Endothelial cell (in vitro differentiated cells): ENCODE measurements at regions not wholly inside any gene's neighbourhood (a gene's known extent, or its start where the extent isn't known, plus 50 kb on each side); places are given as distances from the start of the nearest gene placed in this dataset.

Source experiments
- DNase-seq: peaks from one replicate; pipeline ENCODE4 v3.0.0; 2021; ENCODE audit warnings: low spot score
- H3K27ac Mint-ChIP-seq: one replicate; pipeline ENCODE4 v1.8.0; 2021; ENCODE audit warnings: mixed read lengths, inconsistent platforms; ENCODE audit not compliant: unreplicated experiment
- H3K27me3 Mint-ChIP-seq: one replicate; pipeline ENCODE4 v1.8.0; 2021; ENCODE audit warnings: mild to moderate bottlenecking, moderate library complexity, mixed read lengths, inconsistent platforms; ENCODE audit not compliant: unreplicated experiment
- H3K36me3 Mint-ChIP-seq: one replicate; pipeline ENCODE4 v1.8.0; 2021; ENCODE audit warnings: mild to moderate bottlenecking, low read depth, mixed read lengths, inconsistent platforms; ENCODE audit not compliant: unreplicated experiment
- H3K4me1 Mint-ChIP-seq: one replicate; pipeline ENCODE4 v1.8.0; 2021; ENCODE audit warnings: mild to moderate bottlenecking, mixed read lengths, inconsistent platforms; ENCODE audit not compliant: unreplicated experiment
- H3K4me3 Mint-ChIP-seq: one replicate; pipeline ENCODE4 v1.8.0; 2021; ENCODE audit warnings: mild to moderate bottlenecking, mixed read lengths, inconsistent platforms; ENCODE audit not compliant: unreplicated experiment
- H3K9me3 Mint-ChIP-seq: one replicate; pipeline ENCODE4 v1.8.0; 2021; ENCODE audit warnings: mixed read lengths, inconsistent platforms; ENCODE audit not compliant: unreplicated experiment
- TF ChIP-seq, protein P1 (sequence below): fragments of 200-600 bp; sonication (generic); IDR thresholded peaks from one replicate; pipeline ENCODE4 v1.5.0; 2021; ENCODE audit warnings: antibody characterized with exemption; ENCODE audit not compliant: unreplicated experiment

DNA sequence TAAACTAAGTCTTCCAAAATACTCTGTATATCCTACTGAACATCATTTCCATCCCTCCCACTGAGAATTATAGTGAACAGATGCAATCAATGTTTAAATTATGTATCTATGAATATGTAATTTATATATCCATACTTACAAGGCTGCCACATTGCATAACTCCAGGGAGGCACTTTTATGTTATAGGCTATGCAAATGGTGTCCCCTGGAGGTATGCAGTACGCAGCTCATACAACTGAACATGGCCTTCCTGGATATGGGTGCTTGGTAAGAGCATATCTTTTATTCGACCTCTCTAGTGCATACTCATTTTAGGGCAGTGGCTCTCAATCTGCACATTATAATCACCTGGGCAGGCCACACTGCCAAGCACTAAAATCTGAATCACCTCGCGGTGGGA is 127.3 kb downstream of the BANF2 start:
- no peaks in the 10 kb centered on the region for H3K36me3 Mint-ChIP-seq
- TF ChIP-seq, protein P1, sequence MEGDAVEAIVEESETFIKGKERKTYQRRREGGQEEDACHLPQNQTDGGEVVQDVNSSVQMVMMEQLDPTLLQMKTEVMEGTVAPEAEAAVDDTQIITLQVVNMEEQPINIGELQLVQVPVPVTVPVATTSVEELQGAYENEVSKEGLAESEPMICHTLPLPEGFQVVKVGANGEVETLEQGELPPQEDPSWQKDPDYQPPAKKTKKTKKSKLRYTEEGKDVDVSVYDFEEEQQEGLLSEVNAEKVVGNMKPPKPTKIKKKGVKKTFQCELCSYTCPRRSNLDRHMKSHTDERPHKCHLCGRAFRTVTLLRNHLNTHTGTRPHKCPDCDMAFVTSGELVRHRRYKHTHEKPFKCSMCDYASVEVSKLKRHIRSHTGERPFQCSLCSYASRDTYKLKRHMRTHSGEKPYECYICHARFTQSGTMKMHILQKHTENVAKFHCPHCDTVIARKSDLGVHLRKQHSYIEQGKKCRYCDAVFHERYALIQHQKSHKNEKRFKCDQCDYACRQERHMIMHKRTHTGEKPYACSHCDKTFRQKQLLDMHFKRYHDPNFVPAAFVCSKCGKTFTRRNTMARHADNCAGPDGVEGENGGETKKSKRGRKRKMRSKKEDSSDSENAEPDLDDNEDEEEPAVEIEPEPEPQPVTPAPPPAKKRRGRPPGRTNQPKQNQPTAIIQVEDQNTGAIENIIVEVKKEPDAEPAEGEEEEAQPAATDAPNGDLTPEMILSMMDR: no peak
- no peaks in the 10 kb centered on the region for H3K9me3 Mint-ChIP-seq
- no peak overlapping the region for H3K4me3 Mint-ChIP-seq
- no peak for DNase-seq
- no peaks in the 10 kb centered on the region for H3K27me3 Mint-ChIP-seq
- peaks cover 19% of the 10 kb centered on the region for H3K4me1 Mint-ChIP-seq
- no peak overlapping the region for H3K27ac Mint-ChIP-seq

DNA sequence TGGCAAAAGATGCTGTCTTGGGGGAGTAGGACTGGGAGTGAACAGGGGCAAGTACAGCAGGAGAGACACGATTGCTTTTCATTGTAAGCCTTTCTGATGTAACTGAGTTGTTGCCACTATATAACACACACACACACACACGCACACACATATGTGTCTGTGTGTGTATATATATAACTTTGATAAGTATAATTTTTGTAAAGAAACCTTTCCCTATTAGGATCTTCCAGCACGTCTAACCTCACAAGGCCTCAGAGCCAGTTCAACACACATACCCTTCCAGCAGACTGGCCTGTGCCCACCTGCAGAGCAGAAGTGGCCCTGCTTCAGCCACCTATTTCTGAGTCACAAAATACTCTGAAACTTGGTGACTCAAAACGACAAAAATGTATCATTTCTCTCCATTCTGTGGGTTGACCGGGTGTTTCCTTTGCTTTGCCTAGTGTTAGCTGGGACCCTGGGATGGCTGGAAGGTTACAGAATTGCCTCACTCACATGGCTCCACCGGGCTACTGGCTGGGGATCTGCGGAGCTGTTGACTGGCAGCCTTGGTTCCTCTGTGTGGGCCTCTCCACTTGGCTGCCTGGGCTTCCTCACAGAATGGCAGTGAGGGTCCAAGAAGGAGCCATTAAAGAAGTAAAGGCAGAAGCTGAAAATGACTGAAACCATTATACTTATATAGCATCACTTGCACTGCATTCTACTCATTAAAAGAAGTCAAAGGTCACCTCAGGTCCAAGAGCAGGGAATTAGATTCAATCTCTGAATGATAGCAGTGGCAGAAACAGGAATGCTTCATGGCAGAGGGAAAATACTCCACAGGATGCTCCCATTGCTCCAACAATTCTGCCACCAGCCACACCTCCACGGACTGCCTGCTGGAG is 126.4 kb downstream of the BANF2 start:
- Mint-ChIP-seq H3K9me3 (no peaks in the 10 kb centered on the region), H3K27me3 (no peaks in the 10 kb centered on the region), H3K27ac (no peak overlapping the region), H3K4me3 (no peak overlapping the region), H3K36me3 (no peaks in the 10 kb centered on the region), H3K4me1 (peaks cover 19% of the 10 kb centered on the region)
- no peak for DNase-seq
- TF ChIP-seq, protein P1: no peak

DNA sequence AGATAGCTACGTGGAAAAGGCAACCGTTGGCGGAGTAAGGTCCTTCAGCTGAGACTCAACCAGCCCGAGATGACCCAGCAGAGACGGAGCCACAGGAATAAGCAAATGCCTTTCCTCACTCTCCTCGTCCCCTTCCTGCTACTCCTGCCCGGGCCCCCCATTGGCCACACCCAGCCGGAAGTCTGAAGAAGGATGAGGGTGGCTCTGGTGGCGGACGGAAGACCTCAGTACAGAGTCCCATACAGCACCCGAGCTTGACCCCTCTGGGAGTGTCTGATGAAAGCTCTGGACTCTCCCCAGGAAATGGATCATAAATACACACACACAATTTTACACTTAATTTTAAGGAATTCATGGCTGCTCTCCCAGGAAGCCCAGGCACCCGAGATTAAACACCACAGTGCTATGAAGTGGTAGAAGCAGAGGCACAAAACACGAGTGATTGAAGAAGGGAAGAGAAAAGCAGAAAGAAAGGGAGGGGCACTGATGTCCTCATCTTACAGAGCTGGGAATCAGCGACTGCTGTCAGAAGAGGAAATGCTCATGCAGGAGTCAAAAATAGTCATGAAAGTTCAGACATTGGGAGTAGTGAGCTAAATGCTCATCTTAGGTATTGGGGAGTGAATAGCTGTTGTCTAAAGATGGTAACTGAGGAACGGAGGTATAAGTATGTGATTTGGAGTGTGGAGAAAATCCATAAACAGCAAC is 125.6 kb downstream of the BANF2 start:
- no peak overlapping the region for H3K27ac Mint-ChIP-seq
- H3K27me3 Mint-ChIP-seq: no peaks in the 10 kb centered on the region
- DNase-seq: no peak
- TF ChIP-seq, protein P1: no peak
- no peaks in the 10 kb centered on the region for H3K9me3 Mint-ChIP-seq
- H3K4me1 Mint-ChIP-seq: peaks cover 19% of the 10 kb centered on the region
- H3K4me3 Mint-ChIP-seq: no peak overlapping the region
- no peaks in the 10 kb centered on the region for H3K36me3 Mint-ChIP-seq

DNA sequence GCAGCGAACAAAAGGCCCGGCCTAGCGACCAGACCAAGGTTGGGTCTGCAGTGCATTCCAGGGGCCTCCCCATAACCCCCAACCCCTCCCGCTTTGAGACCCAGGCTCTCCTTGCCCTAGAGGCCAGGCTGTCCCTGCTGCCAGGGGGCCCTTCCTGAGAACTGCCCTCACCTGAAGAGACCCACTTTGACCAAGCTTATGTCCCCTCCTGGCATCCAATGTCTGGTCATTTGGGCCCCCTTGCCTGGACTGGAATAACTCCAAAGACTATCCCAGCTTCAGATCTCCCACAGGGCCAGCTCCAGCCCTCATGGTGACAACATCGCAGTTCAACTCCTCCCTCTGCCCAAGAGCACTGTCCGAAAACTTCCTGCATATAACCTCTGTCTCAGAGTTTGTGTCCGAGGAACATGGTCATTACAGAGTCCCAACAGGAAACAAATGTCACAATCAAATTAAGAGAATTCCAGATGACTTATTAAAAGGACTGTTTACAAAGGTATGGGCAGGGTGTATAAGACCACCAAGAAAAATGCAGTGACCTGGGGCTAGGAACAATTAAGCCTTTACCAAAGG is 125.0 kb downstream of the BANF2 start:
- H3K4me3 Mint-ChIP-seq: no peak overlapping the region

More for the DNA sequence above, 125.0 kb downstream of the BANF2 start:
- Mint-ChIP-seq H3K9me3 (no peaks in the 10 kb centered on the region), H3K4me1 (peaks cover 19% of the 10 kb centered on the region), H3K27ac (no peak overlapping the region), H3K27me3 (no peaks in the 10 kb centered on the region), H3K36me3 (no peaks in the 10 kb centered on the region)
- no peak for DNase-seq
- TF ChIP-seq, protein P1: no peak
